IMR-90 (cell line): ENCODE measurements at regions not wholly inside any gene's neighbourhood (a gene's known extent, or its start where the extent isn't known, plus 50 kb on each side); places are given as distances from the start of the nearest gene placed in this dataset.

Source experiments
- MAFK ChIP-seq: IDR thresholded peaks from 2 replicates; pipeline ENCODE4 v1.6.1; 2012; ENCODE audit warnings: low read depth, low read length, improper control_type of control experiment
- MXI1 ChIP-seq: IDR thresholded peaks from 2 replicates; pipeline ENCODE4 v1.6.1; 2012; ENCODE audit warnings: low read depth, mild to moderate bottlenecking, low read length, moderate library complexity, borderline replicate concordance
- POLR2A ChIP-seq: IDR thresholded peaks from 2 replicates; pipeline ENCODE4 v1.6.1; 2012; ENCODE audit warnings: mild to moderate bottlenecking, low read depth, low read length
- RAD21 ChIP-seq: IDR thresholded peaks from 2 replicates; pipeline ENCODE4 v1.6.1; 2012; ENCODE audit warnings: low read length, improper control_type of control experiment
- TF ChIP-seq, protein P1 (sequence below): conservative IDR thresholded peaks from 2 replicates; pipeline ENCODE4 v1.5.1; 2012; ENCODE audit warnings: mild to moderate bottlenecking, low read depth, low read length, improper control_type of control experiment

DNA sequence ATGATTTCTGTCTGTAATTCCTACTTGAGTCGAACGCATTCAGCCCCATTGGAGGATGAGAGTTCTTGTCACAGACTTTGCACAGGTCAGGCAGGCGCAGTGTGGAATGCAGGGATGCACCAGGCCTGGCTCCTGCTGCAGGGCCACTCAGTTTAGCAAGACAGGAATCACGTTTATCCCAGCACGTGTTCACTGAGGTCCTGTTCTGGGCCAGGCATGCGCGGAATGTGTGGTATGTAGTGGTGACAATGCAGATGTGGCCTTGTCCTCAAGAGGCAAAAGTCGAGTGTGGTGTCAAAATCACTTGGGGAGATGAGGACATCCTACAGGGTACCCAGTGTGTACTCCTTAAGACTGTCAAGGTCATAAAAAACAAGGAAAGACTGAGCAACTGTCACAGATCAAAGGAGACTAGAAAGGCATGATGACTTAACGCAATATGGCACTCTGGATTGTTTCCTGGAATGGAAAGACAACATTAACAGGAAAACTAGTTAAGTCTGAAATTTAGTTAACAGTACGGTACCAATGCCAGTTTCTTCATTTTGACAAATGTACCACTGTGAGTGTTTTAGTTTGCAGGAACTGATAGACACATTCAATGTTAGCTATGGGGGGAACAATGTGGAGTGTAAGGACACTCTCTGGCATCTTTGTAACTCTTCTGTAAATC, 121.5 kb upstream of the ADAMTS18 start:
- TF ChIP-seq, protein P1, sequence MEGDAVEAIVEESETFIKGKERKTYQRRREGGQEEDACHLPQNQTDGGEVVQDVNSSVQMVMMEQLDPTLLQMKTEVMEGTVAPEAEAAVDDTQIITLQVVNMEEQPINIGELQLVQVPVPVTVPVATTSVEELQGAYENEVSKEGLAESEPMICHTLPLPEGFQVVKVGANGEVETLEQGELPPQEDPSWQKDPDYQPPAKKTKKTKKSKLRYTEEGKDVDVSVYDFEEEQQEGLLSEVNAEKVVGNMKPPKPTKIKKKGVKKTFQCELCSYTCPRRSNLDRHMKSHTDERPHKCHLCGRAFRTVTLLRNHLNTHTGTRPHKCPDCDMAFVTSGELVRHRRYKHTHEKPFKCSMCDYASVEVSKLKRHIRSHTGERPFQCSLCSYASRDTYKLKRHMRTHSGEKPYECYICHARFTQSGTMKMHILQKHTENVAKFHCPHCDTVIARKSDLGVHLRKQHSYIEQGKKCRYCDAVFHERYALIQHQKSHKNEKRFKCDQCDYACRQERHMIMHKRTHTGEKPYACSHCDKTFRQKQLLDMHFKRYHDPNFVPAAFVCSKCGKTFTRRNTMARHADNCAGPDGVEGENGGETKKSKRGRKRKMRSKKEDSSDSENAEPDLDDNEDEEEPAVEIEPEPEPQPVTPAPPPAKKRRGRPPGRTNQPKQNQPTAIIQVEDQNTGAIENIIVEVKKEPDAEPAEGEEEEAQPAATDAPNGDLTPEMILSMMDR, result no peak
- TF ChIP-seq MAFK (no peak), POLR2A (no peak), RAD21 (no peak), MXI1 (no peak)
